ENCODE measurements at regions not wholly inside any gene's neighbourhood (a gene's known extent, or its start where the extent isn't known, plus 50 kb on each side); places are given as distances from the start of the nearest gene placed in this dataset.

DNA sequence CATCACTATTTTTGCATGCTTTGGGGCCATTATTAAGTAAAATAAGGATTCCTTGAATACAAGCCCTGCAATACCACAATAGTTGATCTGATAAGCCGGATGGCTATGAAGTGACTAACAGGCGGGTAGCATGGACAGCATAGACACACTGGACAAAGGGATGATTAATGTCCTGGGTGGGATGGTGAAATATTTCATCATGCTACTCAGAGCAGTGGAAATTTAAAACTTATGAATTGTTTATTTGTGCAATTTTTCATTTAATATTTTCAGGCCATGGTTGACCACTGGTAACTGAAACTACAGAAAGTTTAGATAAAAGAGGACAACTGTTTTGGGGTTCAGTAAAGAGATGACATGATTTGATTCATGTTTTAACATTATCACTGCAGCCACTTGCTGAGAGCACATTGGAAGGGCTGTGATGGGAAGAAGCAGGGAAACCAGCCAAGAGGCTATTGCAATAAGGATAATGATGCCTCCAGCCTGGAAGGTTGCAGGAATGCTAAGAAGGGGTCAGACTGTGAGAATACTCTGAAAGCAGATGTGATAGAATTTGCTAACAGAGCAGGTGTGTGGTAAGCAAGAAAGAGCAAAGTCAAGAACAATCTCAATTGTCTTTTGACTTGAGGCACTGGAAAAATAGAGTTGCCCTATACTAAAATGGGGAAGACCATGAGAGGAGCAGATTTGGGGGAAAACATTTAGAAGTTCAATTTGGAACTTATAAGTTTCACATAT is 62.5 kb upstream of the TNFSF4 start (continued):
- TF ChIP-seq, protein P1, sequence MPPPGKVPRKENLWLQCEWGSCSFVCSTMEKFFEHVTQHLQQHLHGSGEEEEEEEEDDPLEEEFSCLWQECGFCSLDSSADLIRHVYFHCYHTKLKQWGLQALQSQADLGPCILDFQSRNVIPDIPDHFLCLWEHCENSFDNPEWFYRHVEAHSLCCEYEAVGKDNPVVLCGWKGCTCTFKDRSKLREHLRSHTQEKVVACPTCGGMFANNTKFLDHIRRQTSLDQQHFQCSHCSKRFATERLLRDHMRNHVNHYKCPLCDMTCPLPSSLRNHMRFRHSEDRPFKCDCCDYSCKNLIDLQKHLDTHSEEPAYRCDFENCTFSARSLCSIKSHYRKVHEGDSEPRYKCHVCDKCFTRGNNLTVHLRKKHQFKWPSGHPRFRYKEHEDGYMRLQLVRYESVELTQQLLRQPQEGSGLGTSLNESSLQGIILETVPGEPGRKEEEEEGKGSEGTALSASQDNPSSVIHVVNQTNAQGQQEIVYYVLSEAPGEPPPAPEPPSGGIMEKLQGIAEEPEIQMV (tag; conservative IDR thresholded peaks at IDR 0.05; ENCODE audit: low read depth) = peak; percentile 39
- TF ChIP-seq, protein P2, sequence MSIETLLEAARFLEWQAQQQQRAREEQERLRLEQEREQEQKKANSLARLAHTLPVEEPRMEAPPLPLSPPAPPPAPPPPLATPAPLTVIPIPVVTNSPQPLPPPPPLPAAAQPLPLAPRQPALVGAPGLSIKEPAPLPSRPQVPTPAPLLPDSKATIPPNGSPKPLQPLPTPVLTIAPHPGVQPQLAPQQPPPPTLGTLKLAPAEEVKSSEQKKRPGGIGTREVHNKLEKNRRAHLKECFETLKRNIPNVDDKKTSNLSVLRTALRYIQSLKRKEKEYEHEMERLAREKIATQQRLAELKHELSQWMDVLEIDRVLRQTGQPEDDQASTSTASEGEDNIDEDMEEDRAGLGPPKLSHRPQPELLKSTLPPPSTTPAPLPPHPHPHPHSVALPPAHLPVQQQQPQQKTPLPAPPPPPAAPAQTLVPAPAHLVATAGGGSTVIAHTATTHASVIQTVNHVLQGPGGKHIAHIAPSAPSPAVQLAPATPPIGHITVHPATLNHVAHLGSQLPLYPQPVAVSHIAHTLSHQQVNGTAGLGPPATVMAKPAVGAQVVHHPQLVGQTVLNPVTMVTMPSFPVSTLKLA (conservative IDR thresholded peaks at IDR 0.05) = 0 out of 4 replicates have a peak, but pooled peaks of 1 of the 2 experiments have one; percentile 19
- TF ChIP-seq, protein P3, sequence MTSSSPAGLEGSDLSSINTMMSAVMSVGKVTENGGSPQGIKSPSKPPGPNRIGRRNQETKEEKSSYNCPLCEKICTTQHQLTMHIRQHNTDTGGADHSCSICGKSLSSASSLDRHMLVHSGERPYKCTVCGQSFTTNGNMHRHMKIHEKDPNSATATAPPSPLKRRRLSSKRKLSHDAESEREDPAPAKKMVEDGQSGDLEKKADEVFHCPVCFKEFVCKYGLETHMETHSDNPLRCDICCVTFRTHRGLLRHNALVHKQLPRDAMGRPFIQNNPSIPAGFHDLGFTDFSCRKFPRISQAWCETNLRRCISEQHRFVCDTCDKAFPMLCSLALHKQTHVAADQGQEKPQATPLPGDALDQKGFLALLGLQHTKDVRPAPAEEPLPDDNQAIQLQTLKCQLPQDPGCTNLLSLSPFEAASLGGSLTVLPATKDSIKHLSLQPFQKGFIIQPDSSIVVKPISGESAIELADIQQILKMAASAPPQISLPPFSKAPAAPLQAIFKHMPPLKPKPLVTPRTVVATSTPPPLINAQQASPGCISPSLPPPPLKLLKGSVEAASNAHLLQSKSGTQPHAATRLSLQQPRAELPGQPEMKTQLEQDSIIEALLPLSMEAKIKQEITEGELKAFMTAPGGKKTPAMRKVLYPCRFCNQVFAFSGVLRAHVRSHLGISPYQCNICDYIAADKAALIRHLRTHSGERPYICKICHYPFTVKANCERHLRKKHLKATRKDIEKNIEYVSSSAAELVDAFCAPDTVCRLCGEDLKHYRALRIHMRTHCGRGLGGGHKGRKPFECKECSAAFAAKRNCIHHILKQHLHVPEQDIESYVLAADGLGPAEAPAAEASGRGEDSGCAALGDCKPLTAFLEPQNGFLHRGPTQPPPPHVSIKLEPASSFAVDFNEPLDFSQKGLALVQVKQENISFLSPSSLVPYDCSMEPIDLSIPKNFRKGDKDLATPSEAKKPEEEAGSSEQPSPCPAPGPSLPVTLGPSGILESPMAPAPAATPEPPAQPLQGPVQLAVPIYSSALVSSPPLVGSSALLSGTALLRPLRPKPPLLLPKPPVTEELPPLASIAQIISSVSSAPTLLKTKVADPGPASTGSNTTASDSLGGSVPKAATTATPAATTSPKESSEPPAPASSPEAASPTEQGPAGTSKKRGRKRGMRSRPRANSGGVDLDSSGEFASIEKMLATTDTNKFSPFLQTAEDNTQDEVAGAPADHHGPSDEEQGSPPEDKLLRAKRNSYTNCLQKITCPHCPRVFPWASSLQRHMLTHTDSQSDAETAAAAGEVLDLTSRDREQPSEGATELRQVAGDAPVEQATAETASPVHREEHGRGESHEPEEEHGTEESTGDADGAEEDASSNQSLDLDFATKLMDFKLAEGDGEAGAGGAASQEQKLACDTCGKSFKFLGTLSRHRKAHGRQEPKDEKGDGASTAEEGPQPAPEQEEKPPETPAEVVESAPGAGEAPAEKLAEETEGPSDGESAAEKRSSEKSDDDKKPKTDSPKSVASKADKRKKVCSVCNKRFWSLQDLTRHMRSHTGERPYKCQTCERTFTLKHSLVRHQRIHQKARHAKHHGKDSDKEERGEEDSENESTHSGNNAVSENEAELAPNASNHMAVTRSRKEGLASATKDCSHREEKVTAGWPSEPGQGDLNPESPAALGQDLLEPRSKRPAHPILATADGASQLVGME (CRISPR knock-in tag; IDR thresholded peaks at IDR 0.05) = 0 out of 2 replicates have a peak, but pooled peaks have one; percentile 46
- TF ChIP-seq, protein P4, sequence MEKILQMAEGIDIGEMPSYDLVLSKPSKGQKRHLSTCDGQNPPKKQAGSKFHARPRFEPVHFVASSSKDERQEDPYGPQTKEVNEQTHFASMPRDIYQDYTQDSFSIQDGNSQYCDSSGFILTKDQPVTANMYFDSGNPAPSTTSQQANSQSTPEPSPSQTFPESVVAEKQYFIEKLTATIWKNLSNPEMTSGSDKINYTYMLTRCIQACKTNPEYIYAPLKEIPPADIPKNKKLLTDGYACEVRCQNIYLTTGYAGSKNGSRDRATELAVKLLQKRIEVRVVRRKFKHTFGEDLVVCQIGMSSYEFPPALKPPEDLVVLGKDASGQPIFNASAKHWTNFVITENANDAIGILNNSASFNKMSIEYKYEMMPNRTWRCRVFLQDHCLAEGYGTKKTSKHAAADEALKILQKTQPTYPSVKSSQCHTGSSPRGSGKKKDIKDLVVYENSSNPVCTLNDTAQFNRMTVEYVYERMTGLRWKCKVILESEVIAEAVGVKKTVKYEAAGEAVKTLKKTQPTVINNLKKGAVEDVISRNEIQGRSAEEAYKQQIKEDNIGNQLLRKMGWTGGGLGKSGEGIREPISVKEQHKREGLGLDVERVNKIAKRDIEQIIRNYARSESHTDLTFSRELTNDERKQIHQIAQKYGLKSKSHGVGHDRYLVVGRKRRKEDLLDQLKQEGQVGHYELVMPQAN (IDR thresholded peaks at IDR 0.05; ENCODE audit: borderline replicate concordance) = no peak
- TF ChIP-seq RAD21 (CRISPR knock-in tag; conservative IDR thresholded peaks at IDR 0.05 in 1 of 2, IDR thresholded peaks at IDR 0.05 in 1 of 2) = peak; percentile 25 to 41
- TF ChIP-seq HSF4 (CRISPR knock-in tag; IDR thresholded peaks at IDR 0.05; ENCODE audit: borderline replicate concordance) = peak; percentile 62; the same call in 1 of the 2 replicates
- no peak for TF ChIP-seq STAT5B (CRISPR knock-in tag; IDR thresholded peaks at IDR 0.05)
- TF ChIP-seq ATF1 (CRISPR knock-in tag; IDR thresholded peaks at IDR 0.05) = no peak
- peak; percentile 64 for TF ChIP-seq ATF1 (tag; IDR thresholded peaks at IDR 0.05)
- TF ChIP-seq TEAD2 (tag; IDR thresholded peaks at IDR 0.05) = 0 out of 2 replicates have a peak, but pooled peaks have one; percentile 24
- TF ChIP-seq PTRF (tag; IDR thresholded peaks at IDR 0.05) = peak; percentile 15; the same call in 1 of the 2 replicates
